ENCODE measurements at regions not wholly inside any gene's neighbourhood (a gene's known extent, or its start where the extent isn't known, plus 50 kb on each side); places are given as distances from the start of the nearest gene placed in this dataset.
"Not testable (repeated sequence)": the region's sequence is repeated elsewhere in the genome, so short reads cannot be mapped to it uniquely, and the experiment has no call there.

DNA sequence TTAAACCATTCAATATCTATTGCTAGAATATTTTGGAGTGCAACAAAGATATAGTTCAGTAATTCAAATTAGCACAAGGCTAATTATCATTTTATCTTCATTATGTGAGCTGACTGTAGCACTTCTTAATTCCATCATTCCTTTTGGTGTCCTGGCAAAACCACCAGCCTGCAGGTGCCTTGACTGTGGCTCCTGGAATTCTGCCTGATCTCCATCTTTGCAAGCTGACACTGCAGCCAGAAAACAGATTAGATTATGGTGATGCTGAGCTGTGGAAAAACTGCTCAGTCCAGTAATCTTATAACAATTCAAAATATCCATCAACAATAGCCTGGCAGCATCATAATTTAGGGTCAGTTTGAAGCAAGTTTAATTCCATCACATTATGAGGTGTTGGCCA lies 919.5 kb downstream of the DTWD2 start:
- Mint-ChIP-seq H3K9me3 (no peaks in the 10 kb centered on the region), H3K4me1 (no peaks in the 10 kb centered on the region), H3K4me3 (no peak overlapping the region), H3K27me3 (no peaks in the 10 kb centered on the region), H3K27ac (no peak overlapping the region)
- ATAC-seq (no peak), DNase-seq (no peak)

DNA sequence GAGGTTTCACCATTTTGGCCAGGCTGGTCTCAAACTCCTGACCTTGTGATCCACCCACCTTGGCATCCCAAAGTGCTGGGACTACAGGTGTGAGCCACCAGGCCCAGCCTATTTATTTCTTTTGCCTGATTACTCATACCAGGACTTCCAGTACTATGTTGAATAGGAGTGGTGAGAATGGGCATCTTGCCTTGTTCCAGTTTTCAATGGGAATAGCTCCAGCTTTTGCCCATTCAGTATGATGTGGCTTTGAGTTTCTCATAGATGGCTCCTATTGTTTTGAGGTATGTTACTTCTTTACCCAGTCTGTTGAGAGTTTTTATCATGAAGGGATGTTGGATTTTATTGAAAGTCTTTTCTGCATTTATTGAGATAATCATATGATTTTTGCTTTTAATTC lies 924.5 kb downstream of the DTWD2 start:
- not testable (repeated sequence) for H3K4me1 Mint-ChIP-seq, H3K27me3 Mint-ChIP-seq, H3K27ac Mint-ChIP-seq, ATAC-seq, DNase-seq, H3K4me3 Mint-ChIP-seq
- peaks cover 6 to 17% of the 10 kb centered on the region in 2 donors for H3K9me3 Mint-ChIP-seq

- H3K27me3 Mint-ChIP-seq, result no peaks in the 10 kb centered on the region
- H3K4me3 Mint-ChIP-seq, result no peak overlapping the region
- H3K9me3 Mint-ChIP-seq, result peaks cover 6 to 21% of the 10 kb centered on the region in 2 donors
- H3K4me1 Mint-ChIP-seq, result no peaks in the 10 kb centered on the region
- no peak for DNase-seq
- no peak for ATAC-seq
- H3K27ac Mint-ChIP-seq, result no peak overlapping the region
These were observed 927.5 kb downstream of the DTWD2 start for GRCh38 chr5:118060833-118061232.

GRCh38 chr5:118052503-118052902 lies 935.8 kb downstream of the DTWD2 start:
- H3K4me3 Mint-ChIP-seq, result no peak overlapping the region
- no peaks in the 10 kb centered on the region for H3K27me3 Mint-ChIP-seq
- H3K27ac Mint-ChIP-seq, result no peak overlapping the region
- no peak for ATAC-seq
- H3K4me1 Mint-ChIP-seq, result no peaks in the 10 kb centered on the region
- no peak for DNase-seq
- peaks cover 5 to 11% of the 10 kb centered on the region in 2 donors for H3K9me3 Mint-ChIP-seq

- Mint-ChIP-seq H3K27ac (no peak overlapping the region), H3K4me3 (no peak overlapping the region), H3K9me3 (no peaks in the 10 kb centered on the region), H3K27me3 (no peaks in the 10 kb centered on the region), H3K4me1 (no peaks in the 10 kb centered on the region)
- no peak for DNase-seq
- ATAC-seq, result no peak
These were observed 944.2 kb downstream of the DTWD2 start for GRCh38 chr5:118044169-118044568.

GRCh38 chr5:118043531-118043930 lies 944.8 kb downstream of the DTWD2 start:
- H3K4me3 Mint-ChIP-seq, result no peak overlapping the region
- no peaks in the 10 kb centered on the region for H3K4me1 Mint-ChIP-seq
- H3K27me3 Mint-ChIP-seq, result no peaks in the 10 kb centered on the region
- H3K9me3 Mint-ChIP-seq, result no peaks in the 10 kb centered on the region
- no peak for DNase-seq
- ATAC-seq, result no peak
- H3K27ac Mint-ChIP-seq, result no peak overlapping the region

- Mint-ChIP-seq H3K4me3 (no peak overlapping the region), H3K9me3 (no peaks in the 10 kb centered on the region), H3K4me1 (no peaks in the 10 kb centered on the region), H3K27ac (no peak overlapping the region), H3K27me3 (no peaks in the 10 kb centered on the region)
- no peak for ATAC-seq
- DNase-seq, result no peak
These were observed 946.3 kb downstream of the DTWD2 start for GRCh38 chr5:118042076-118042475.

DNA sequence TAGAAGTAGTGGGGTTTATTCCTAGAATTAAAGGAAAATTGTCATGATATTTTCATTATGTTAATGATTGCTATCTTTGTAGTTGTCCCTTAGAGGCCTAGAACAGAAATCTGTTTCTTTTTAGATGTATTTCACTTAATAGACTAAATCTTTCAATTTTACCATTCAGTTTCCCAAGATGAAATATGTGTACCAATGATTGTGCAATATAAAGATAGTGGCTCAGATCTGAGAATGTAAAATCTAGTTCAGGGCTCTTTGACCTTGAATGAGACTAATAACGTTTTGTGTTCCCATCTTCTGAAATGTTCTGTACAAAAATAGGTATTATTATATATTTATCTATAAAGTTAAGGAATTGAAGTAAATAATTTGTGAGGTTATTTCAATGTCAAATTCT lies 947.9 kb downstream of the DTWD2 start:
- no peak for DNase-seq
- Mint-ChIP-seq H3K4me3 (no peak overlapping the region), H3K4me1 (no peaks in the 10 kb centered on the region), H3K27ac (no peak overlapping the region), H3K9me3 (peaks cover 0 to 4% of the 10 kb centered on the region in 2 donors), H3K27me3 (no peaks in the 10 kb centered on the region)
- no peak for ATAC-seq

DNA sequence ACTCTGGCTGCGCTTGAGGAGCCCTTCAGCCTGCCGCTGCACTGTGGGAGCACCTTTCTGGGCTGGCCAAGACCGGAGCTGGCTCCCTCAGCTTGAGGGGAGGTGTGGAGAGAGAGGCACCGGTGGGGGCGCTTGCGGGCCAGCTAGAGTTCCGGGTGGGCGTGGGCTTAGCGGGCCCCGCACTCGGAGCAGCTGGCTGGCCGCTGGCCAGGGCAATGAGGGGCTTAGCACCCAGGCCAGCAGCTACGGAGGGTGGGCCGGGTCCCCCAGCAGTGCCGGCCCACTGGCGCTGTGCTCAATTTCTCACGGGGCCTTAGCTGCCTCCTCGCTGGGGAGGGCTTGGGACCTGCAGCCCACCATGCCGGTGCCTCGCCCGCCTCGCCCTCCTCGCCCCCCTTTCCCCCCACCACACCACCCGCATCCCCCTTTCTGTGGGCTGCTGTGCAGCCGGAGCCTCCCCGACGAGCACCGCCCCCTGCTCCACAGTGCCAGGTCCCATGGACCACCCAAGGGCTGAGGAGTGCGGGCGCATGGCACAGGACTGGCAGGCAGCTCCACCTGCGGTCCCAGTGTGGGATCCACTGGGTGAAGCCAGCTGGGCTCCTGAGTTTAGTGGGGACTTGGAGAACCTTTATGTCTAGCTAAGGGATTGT lies 954.5 kb downstream of the DTWD2 start:
- Mint-ChIP-seq H3K4me1 (no peaks in the 10 kb centered on the region), H3K27me3 (no peaks in the 10 kb centered on the region), H3K4me3 (no peak overlapping the region), H3K9me3 (peaks cover 13 to 14% of the 10 kb centered on the region in 2 donors), H3K27ac (no peak overlapping the region)
- ATAC-seq (peak; percentile 40), DNase-seq (no peak)

DNA sequence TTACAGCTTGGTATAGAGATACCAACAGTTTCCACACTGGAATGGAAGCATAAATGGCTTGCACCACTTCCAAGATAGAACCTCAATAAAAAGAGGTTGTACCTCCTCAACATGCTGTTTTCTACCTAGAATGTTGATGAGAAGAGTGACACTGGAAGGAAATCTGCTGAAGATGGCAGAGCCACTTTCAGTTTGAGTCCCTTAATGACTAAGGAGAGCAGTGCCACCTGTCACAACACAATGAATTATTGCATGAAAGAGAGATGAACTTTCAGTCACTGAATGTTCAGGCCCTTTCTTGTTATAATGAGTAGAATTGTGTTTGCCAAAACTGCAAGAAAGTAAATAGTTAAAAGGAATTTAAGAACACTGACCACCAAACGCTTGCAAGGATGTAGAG lies 958.5 kb downstream of the DTWD2 start:
- H3K27me3 Mint-ChIP-seq, result no peaks in the 10 kb centered on the region

DNA sequence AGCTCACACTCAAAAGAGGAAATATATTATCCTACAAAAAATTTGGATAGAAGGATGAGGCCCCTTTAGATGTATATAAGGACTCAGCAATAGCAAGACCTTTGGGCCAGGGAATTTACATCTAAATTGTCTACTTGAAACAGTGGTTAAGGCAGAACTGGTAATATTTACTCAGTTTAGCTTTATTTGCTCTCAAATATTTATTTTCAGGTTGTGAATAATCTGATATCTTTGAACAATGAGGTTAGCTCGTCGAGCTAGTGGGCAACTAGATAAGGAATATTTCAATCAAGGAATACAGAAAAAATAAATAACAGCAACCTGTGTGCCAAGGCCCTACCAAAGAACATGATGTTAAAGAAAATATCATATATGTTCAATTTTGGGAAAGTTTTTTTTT lies 966.3 kb downstream of the DTWD2 start:
- Mint-ChIP-seq H3K4me1 (no peaks in the 10 kb centered on the region), H3K4me3 (no peak overlapping the region), H3K9me3 (peaks cover 0 to 5% of the 10 kb centered on the region in 2 donors), H3K27me3 (no peaks in the 10 kb centered on the region), H3K27ac (no peak overlapping the region)
- DNase-seq, result no peak
- no peak for ATAC-seq

More for the DNA sequence above, 958.5 kb downstream of the DTWD2 start:
- ATAC-seq (no peak), DNase-seq (no peak)
- Mint-ChIP-seq H3K9me3 (peaks cover 12 to 14% of the 10 kb centered on the region in 2 donors), H3K4me1 (no peaks in the 10 kb centered on the region), H3K4me3 (no peak overlapping the region), H3K27ac (no peak overlapping the region)

- ATAC-seq, result no peak
- Mint-ChIP-seq H3K4me1 (no peaks in the 10 kb centered on the region), H3K27me3 (no peaks in the 10 kb centered on the region), H3K9me3 (no peaks in the 10 kb centered on the region), H3K27ac (no peak overlapping the region), H3K4me3 (no peak overlapping the region)
- DNase-seq, result no peak
These were observed 970.8 kb downstream of the DTWD2 start for GRCh38 chr5:118017536-118017935.

GRCh38 chr5:118016396-118016795 lies 972.0 kb downstream of the DTWD2 start:
- DNase-seq, result no peak
- no peak for ATAC-seq
- Mint-ChIP-seq H3K4me1 (no peaks in the 10 kb centered on the region), H3K4me3 (no peak overlapping the region), H3K27me3 (no peaks in the 10 kb centered on the region), H3K9me3 (no peaks in the 10 kb centered on the region), H3K27ac (no peak overlapping the region)

DNA sequence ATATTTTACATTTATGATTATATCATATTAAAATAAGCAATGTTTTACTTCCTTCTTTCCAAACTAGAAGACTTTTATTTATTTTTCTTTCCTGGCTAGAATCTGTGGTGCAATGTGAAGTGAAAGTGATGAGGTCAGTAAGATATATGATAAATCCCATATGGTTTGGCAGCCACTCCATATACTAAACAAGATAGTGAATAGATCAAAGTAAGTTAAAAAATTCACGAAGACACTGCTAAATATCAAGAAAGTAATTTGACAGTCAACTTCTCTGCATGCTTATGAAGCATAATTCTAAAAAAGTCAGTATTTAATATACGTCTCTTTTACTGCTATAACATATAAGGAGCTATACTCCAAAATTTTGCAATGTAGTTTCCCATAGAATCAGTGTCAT lies 972.8 kb downstream of the DTWD2 start:
- Mint-ChIP-seq H3K4me1 (no peaks in the 10 kb centered on the region), H3K27ac (no peak overlapping the region), H3K9me3 (no peaks in the 10 kb centered on the region), H3K27me3 (no peaks in the 10 kb centered on the region), H3K4me3 (no peak overlapping the region)
- DNase-seq (no peak), ATAC-seq (no peak)

DNA sequence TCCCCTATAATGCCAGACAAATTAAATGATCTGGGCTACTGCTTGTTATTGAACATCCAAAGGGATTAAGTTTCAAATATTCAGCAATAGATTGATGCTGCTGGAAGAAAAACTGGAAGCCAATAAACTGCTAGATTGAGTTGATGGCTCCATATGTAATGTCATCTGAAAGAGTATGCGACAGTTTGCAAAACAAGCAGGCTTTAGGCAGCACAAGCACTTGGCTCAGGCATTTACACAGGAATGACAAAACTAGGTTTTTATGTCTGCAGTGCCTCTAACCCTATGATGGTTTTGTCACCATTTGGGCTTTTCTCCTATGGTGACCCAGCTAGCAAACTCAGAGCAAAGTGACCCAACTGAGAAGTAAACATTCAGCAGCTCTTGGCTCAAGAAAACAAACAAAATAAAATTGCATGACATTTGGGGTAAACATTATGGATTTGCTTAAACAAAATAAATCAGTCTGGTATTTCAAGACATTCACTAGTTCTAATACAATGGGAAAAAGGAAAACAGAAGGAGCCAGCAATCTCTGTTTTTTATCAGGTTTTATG lies 978.5 kb downstream of the DTWD2 start:
- Mint-ChIP-seq H3K27ac (no peak overlapping the region), H3K4me1 (no peaks in the 10 kb centered on the region), H3K27me3 (no peaks in the 10 kb centered on the region), H3K4me3 (no peak overlapping the region), H3K9me3 (peaks cover 0 to 4% of the 10 kb centered on the region in 2 donors)
- ATAC-seq (no peak), DNase-seq (no peak)

DNA sequence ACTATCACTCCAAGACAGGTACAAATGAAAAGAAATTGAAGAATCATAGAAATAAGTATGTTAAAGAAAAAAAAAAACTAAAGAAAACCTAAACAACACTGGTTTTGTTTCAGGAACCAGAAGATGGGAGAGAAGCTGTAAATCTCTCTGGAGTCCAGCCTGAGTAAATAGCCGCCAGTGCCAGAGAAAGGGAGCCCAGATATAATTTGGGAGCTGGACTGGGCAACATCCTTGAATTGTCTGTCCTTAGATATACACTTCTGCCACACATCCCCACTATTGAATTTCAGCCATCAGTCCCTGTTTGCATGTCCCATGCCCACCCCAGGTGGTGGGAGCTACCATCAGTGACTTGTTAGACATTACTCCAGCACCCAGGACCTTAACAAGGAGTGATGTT lies 979.6 kb downstream of the DTWD2 start:
- H3K27me3 Mint-ChIP-seq, result no peaks in the 10 kb centered on the region
- H3K4me3 Mint-ChIP-seq, result no peak overlapping the region

GRCh38 chr5:118007262-118007661 lies 981.1 kb downstream of the DTWD2 start:
- Mint-ChIP-seq H3K4me1 (no peaks in the 10 kb centered on the region), H3K9me3 (peaks cover 0 to 18% of the 10 kb centered on the region in 2 donors), H3K27ac (no peak overlapping the region), H3K4me3 (no peak overlapping the region), H3K27me3 (no peaks in the 10 kb centered on the region)
- no peak for ATAC-seq
- DNase-seq, result no peak

More for the DNA sequence above, 979.6 kb downstream of the DTWD2 start:
- peaks cover 0 to 4% of the 10 kb centered on the region in 2 donors for H3K9me3 Mint-ChIP-seq
- ATAC-seq, result no peak
- H3K27ac Mint-ChIP-seq, result no peak overlapping the region
- no peak for DNase-seq
- H3K4me1 Mint-ChIP-seq, result no peaks in the 10 kb centered on the region

Measured in stimulated activated naive CD8-positive, alpha-beta T cell treated with anti-CD3 and anti-CD28 coated beads, Interleukin-15, amount 100 ng/mL, for 72 hours (primary cell).